Urothelium cell line (cell line): ENCODE measurements at regions not wholly inside any gene's neighbourhood (a gene's known extent, or its start where the extent isn't known, plus 50 kb on each side); places are given as distances from the start of the nearest gene placed in this dataset.
A peak's percentile ranks its signal among the peaks of the same experiment; 100 is the strongest.

Experiments
- DNase-seq: peaks from one replicate; pipeline ENCODE4 v3.0.0; 2011; ENCODE audit warnings: low spot score, mixed read lengths
- FAIRE-seq: peaks from 2 replicates; lab custom pipeline; 2011; peaks lifted over from hg19 to GRCh38; lab: Jason Lieb, UNC

DNA sequence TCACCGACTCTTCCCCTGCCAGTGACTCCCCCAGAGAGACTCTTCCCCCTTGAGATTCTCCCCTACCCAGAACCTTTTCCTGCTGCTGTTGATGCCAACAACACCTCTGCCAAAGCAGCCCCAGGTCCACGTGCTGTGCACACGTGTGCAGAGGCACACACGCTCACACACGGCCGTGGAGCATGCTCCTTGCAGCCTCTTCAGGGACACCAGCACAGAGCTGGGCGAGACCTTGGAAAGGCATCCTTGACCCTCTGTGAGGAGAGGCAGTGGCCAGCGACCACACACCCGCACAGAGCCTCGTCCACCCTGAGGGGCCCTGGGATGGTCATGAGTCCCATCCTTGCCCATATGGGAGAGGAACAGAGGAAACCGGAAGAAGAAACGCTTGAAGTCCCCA, 181.9 kb downstream of the RBFOX3 start:
- DNase-seq: no peak
- FAIRE-seq: no peak

DNA sequence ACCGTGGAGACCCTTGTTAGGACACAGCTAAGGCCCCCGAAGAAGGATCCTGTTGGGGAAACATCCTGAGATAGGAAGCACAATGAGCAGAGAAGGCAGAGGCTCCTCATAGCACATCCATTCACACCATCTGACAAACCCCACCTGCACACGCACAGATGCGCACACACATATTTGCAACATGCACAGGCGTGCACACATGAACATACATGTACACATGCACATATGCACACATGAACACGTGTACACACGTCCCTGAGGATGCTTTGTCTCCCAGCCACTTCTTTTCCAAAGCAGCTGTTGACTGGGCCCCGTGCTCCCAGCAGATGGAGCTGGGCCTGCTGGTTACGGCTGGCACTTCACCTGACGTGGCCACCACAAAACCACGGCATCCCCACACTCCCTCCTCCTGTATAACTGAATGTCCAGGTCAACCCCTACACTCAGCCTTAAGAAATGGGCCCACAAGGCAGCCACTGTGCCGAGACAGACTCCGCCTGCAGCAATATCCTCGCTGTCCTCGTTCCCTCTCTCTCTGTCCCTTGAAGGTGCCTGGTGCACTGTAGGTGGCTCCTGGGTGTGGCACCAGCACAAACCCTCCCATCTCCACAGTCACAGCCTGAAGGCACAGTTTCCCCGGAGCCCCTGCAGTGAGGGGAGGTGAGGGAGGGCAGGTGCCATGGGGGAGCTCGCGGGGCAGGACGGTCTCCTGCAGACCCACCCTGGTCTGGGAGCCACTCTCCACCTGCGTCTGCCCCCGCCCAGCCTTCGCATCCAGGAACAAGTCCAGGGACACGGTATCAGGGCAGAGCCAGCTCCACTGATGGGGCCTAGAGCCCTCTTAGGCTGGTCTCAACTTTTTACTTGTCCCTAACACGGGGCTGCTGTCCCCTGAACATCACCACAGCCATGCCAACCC, 183.0 kb downstream of the RBFOX3 start:
- FAIRE-seq (peak; percentile 76), DNase-seq (no peak)

DNA sequence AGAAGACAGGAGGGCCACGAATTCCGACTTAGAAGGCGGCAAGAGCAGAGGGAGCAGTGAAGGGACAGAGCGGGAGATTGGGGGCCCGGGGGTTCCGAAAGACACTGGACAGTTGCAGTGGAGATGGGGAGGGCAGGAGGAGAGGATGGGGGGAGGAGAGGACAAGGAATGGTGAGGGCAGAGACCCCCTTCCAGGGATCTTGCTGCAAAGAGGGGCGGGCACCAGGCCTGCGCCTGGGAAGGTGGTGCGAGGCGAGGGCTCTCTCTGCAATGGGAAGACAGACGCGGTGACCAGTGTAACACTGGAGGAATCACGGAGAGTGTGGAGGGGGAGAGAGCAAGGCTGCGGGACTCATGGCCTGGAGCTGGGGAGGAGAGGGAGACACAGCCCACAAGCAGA, 185.2 kb downstream of the RBFOX3 start:
- no peak for DNase-seq
- FAIRE-seq: no peak

DNA sequence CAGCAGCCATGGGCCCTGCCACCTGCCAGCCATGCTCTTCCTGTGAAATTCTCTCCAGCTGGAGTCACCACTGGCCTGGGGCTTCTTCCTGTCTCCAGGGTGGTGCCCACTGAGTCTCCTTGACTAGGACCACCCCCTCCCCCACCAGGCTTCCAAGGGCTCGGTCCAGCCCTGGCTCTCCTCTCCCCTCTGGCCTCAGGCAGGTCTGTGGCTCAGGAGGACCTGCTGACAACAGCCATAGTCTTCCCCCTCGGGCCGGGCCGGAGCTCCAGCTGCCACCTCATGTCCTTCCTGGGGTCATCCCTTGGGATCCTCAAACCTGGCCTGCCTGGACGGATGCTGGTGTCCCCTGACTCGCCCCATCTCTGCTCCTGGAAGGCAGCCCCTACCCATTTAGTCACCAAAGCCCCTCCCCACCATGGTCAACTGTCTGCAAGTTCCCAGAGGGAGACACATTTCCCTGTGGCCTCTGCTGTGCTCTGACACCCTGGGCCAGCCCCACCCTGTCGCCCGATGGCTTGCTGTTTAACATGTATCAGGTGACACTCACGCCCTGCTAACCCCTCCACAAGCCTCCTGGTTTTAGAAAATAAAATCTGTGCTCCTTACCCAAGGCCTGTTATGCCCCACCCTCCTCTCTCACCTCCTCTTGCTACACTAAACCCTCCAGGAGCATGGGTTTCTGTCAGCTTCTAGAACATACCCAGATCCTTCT, 186.2 kb downstream of the RBFOX3 start:
- FAIRE-seq: no peak
- no peak for DNase-seq

DNA sequence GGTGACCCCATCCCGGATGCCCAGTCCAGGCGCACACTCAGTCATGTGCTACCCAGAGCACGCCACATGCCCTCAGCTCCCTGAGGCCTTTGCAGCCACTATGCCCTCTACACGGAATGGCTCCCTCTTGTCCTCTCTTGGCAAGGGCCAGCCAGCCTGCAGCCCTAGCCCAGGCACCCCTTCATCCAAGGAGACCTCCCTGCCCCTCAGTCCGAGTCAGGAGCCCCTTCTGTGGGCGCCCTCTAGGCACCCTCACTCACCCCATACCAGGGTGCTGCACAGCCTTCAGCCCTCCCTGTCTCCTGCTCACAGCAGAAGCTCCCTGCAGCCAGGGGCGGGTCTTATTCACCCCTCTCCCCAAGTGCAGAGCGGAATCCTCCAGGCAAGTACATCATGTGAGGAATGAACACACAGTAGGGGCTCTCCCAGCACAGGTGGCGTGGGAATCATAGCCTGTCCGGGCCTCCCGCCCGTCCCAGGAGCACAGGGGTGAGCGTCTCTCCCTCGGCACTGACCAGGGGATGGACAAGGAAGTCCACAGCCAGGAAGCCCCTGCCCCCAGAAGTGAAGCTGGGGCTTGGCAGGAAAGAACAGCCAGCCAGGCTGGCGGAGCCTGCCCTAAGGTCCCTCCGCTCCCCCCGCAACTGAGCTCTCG, 186.9 kb downstream of the RBFOX3 start:
- FAIRE-seq: peak; percentile 50
- DNase-seq: no peak

DNA sequence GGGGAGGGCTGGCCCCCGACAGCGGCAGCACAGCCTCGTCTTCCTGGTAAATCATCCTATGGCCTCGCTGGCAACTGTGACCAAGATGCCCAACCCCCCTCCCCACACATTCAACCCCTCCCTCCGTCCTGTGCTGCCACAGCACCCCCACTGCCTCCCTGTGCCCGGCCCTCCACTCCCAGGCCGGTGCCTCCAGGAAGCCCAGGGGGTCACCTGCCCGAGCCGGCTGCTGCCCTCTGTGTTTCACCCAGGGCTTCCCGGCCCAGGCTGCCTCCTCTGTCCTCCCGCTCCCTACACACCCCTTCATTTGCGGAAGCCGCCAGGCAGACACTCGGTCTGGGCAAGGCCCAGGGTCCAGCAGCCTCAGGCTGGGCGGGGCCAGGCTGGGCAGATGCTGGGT, 188.6 kb downstream of the RBFOX3 start:
- FAIRE-seq: no peak

DNA sequence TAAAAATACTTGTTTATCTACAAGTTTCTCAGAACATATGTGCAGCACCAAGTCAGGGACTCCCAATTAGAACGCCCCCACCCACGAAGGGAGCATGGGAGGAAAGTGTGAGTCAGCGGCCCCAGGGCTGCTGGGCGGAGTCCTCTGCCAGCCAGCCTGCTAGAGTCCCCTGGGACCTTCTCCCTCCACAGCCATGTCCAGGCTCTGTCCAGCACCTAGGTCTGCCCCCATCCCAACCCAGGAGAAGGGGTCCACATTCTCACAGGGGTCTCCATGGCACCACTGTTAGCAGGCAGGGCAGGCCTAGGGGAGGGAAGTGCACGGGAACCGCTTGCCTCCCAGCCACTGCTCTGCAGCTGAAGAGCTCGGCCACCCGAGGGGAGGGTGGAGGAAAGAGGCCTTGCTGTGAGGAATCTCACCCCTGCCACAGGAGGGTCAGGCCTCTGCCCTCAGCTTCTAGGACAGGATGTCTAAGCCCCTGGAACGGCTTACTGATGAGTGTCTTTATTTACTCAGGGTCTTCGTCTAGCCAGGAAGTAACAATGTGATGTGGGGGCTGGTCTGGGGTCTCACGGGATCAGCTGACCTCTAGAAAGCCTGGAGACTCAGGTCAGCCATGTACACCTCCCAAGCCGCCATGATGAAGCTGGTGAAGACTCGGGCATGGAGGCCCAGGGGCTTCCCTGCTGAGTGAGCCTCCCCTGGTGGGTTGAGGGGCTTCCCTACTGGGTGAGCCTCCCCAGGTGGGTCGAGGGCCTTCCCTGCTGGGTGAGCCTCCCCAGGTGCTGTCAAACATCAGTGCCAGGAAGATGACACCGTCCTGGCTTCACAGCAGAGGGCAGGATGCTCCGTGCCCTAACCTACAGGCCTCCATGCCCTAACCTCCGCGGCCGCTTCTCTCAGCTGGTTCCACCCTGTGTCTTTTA, 190.3 kb downstream of the RBFOX3 start:
- DNase-seq (peak; percentile 80), FAIRE-seq (no peak)

More for the DNA sequence above, 188.6 kb downstream of the RBFOX3 start:
- no peak for DNase-seq

DNA sequence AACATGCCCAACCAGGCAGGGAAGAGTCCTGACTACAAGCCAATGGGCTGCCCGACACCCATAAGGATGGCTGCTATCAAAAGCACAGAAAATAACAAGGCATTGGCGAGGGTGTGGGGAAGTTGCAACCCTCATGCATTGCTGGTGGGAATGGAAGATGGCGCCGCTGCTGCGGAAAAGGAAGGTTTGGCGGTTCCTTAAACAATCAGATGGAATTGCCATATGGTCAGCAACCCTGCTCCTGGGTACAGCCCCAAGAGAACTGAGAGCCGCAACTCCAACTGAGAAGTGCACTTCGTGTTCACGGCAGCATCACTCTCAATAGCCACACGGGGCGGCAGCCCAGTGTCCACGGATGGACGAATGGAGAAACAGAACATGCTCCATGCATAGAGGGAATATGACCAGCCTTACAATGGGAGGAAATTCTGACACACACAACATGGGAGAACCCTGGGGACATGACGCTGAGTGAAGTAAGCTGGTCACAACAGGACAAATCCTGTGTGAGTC, 193.3 kb downstream of the RBFOX3 start:
- FAIRE-seq (no peak), DNase-seq (no peak)

DNA sequence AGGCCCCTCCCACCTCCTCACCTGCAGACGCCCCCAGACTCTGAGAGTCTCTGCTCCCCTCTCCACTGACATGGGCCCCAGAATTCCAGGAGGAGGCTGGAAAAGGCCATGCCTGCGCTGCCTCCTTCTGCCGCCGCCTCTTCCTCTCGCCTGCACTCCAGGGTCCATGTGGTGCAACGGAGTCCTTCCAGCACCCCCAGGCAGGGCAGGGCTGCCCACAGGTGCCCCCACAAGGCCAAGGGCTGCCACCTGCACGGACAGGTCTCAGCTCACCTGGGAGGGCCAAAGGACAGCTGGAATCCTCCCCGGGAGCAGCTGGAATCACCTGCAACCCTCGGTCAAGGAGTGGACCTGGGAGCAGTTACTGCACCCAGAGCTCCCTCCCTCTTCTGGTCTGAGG, 194.9 kb downstream of the RBFOX3 start:
- FAIRE-seq (no peak), DNase-seq (no peak)

DNA sequence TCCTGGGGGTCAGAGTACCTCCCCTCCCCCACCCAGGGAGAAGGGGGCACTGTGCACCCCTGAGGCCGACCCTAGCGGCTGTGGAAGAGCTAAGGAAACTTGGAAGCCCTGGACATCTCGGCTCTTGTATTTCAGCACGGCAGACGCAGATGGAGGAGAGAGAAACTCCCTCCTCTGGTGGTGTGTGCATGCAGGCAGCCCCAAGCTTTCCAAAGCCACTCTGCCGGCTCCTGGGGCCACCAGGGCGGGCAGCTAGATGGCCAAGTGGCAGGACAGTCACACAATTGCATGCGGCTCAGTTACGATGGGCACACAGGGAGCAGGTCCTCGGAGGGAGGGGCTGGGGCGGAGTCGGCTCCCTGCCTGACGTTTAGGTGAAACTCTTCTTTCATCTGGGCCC, 195.5 kb downstream of the RBFOX3 start:
- no peak for DNase-seq
- no peak for FAIRE-seq

DNA sequence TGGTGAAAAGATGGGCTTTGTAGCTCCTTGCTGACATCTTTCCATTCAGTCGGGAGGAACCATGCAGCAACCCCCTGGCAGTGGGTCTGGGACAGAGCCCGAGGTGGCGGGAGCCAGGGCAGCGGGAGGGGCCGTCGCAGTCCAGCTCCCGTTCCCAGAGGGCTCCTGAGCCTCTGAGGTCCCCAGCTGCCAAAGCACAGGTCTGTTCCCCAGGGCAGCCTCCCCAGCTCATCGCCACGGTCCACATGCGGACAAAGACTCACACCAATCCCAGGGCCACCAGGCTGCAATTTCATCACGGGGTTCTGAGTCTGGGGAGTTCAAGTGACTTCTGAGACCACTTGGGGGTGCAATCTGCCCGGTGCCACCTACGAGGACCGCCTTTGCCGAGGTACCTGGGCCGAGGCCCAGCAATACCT, 196.0 kb downstream of the RBFOX3 start:
- FAIRE-seq: no peak
- DNase-seq: no peak

DNA sequence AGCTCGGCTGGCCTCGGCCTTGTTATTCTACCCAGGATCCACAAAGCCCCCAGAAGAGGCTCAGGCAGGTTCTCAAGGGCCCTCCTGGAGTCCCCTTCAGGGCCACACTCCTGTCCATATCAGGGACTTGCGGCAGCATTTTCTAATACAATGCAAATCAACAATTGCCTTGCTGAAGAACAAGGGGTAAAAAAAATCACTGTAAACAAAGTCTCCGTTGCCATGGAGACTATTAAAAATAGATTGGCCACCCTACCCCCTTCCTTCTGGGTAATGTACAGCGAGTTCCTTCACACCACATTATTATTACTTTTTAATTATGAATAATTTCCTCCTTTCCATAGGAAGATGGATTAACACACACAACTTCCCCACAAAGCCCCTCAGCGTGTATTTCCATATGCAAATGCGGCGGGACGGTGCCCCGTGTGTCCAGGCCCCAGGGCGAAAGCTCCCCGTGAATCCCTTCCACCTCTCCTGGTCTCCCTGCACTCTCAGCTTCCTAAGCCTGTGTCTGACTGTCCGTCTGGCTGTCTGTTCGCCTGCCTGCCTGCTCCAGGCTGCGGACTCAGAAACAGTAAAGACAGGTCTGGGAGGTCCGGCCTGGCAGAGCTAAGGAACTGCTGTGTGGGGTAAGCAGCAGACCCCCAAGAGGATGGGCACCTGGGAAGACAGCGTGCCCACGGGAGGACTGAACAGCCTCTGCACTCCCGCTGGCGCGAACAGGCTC, 196.6 kb downstream of the RBFOX3 start:
- FAIRE-seq: no peak
- DNase-seq: no peak

DNA sequence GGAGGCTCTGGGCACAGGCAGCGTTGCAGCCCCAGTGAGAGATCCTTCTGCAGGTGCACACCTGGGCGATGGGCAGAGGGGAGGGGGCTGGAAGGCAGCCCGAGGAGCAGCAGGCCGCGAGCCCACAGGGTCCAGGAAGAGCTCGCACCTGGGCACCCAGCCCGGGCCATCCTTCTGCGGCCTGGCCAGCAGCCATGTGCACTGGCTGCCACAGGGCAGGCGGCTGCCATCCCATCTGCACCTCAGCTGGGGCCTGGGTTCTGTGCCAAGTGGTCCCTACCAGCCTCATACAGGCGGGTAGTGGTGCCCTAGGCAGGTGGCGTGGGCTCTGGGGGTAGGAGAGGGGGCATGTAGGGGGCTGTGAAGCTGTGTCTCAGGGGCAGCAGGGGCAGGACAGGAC, 197.2 kb downstream of the RBFOX3 start:
- peak; percentile 38 for DNase-seq
- FAIRE-seq: no peak

DNA sequence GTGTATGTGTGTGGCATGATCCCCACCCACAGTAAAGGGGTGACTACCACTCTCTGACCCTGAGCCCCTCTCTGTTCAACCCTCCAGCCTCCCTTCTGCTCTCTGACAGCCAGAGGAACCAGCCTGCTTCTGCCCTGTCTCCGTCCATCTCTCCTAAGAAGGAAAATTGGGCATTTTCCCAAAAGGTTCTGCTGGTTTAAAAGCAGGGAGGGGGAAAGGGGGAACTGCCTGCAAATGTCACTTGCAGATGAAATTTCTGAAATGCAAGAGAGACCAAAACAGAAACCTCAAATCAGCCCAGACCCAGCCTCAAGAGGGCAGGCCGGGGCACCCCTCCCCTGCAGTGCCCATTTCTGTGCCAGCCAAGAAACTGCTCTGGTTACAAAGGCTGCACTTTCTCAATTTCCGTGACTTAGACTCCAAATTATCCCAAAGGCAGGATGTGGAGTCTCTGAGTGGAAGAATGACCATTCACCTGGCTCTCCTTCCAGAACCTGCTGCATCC, 197.9 kb downstream of the RBFOX3 start:
- DNase-seq (no peak), FAIRE-seq (no peak)

DNA sequence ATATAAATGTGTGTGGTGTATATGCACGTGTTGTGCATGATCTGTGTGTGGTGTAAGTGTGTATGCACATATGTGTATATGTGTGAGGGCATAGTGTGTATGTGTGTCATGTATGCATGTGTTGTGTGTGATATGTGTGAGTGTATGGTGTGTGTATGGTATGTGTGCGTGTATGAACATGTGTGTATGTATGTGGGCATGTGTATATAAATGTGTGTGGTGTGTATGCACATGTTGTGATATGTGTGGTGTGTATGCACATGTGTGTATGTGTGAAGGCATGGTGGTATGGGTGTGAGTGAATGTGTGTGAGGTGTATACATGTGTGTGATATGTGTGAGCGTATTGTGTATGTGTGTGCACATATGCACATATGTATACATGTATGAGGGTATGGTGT, 198.7 kb downstream of the RBFOX3 start:
- DNase-seq (no peak), FAIRE-seq (peak; percentile 100)

DNA sequence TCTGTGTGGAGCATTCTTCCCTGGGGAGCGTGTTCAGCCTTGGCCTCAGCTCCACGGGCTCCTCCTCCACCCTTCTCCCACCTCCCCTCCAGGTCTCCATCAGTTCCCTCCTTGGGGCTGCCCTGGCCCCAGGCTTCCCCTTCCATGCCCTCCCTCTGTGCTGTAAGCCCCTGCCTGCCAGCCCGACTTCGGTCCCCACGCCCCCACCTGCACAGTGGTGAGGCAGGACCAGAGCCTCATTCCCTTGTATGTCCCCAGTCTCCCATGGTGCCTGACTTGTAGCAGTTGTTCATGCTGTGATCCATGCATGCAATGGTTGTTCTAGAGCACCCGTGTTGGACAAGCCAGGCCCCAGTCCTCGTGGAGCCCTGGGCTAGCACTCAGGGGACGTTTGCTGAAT, 199.4 kb downstream of the RBFOX3 start:
- no peak for DNase-seq
- no peak for FAIRE-seq

DNA sequence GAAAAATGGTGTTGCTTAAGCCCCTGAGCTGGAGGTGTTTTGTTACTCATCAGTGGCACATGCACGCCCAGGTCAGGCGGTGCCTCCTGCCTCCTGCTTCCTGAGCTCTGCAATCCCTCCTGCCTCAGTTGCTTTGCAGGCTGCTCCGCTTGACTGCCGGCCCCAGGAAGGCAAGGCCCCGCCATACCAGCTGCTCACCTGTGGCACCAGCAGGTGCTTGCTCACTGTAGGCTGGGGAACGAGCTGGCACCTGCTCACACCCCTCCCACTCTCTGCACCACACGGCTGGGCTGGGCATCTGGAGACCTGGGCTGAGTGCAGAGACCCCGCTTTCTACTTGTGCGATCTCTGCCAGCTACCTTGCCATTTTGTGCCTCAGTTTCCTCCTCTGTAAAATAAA, 200.2 kb downstream of the RBFOX3 start:
- FAIRE-seq: no peak
- DNase-seq: no peak

DNA sequence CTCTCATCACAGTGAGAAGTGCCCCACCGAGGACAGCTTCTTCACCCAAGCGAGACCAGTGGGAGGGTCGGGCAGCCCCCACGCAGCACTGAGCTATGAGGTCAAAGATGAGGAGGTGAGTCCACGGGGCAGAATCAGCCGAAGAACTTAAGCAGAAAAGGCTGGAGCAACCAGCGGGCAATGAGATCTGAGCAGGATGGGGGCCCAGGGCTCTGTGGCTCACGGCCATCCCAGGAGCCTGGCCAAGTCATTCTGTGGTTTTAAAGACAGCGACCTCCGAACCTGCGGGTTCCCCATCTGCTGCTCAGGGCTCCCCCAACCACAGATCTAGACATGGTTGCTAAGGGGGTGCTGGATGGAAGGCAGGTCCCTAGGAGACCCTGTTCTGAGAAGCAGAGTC, 202.6 kb downstream of the RBFOX3 start:
- FAIRE-seq (no peak), DNase-seq (no peak)

DNA sequence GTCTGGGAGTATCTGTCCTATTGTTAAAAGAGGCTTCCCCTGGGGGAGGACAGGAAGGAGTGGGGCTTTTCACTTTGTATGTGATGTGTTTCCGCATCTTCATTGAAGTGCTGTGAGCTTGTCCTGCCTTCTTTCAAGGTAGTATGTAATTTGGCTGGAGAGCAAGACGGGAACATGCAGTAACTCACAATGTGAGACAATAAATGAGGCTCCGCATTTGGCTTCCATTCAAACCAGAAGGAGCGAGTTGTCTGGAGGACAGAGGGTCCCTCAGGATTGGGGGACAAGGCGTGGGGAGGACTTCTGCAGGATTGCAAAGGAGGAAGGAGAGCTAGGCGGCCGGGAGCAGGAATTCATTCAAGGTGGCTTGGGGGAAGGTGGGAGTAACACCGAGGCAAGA, 203.5 kb downstream of the RBFOX3 start:
- FAIRE-seq (no peak), DNase-seq (no peak)

DNA sequence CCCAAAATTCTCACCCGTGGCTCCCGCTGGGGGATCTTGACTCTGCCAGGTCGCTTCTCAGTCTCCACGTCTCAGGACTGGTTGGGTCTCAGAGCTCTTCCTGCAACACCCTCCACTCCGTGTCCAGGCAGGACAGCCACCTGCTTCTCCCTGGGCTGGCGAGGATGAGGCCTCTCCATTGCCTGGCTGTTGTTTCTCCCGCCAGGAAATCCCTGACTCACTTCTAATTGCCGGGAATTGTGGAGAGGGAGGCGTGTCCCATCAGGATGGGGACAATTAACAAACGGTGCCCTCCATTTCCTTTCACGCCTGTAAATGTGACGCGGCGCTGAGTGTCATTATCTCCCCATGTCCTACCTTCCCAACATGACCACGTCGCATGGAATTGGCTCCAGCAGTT, 204.5 kb downstream of the RBFOX3 start:
- no peak for FAIRE-seq
- DNase-seq: no peak
